K562 (cell line): ENCODE measurements at regions not wholly inside any gene's neighbourhood (a gene's known extent, or its start where the extent isn't known, plus 50 kb on each side); places are given as distances from the start of the nearest gene placed in this dataset.

ENCODE experiments used
- ATAC-seq: fragments of 200-7000 bp; cut with Tn5 transposase; 3 replicates; pipeline ENCODE4 v1.9.1; 2020; ENCODE audit warnings: moderate library complexity
- BruUV-seq: library from RNA; stranded (reverse); fragments of 400-500 nt; replicated peaks from 2 replicates; lab custom pipeline; 2021; lab: Mats Ljungman, UMichigan
- CTCF ChIA-PET: fragments of 300-600 bp; formaldehyde crosslinking; extraction: SDS; loops from one replicate; lab custom pipeline; 2021; ENCODE audit warnings: low intra/inter-chr PET ratio; lab: Yijun Ruan, JAX
- POLR2A ChIA-PET: fragments of 300-600, 350-650 bp; sonication (Branson Sonifier 250); formaldehyde crosslinking; extraction: SDS; loops from one replicate; lab custom pipeline; 2021; ENCODE audit warnings: antibody characterized with exemption, inconsistent platforms; lab: Yijun Ruan, JAX
- DNase-seq, 4 experiments: peaks; one replicate each; pipeline versions ENCODE4 v3.0.0 to v3.0.0-alpha.2; 2011 to 2018; ENCODE audit warnings: low spot score in 3 of 4, mixed read lengths in 3 of 4; ENCODE audit errors: extremely low read depth in 1 of 4
- FAIRE-seq: peaks from 2 replicates; lab custom pipeline; 2011; peaks lifted over from hg19 to GRCh38; lab: Jason Lieb, UNC
- H2AFZ ChIP-seq: 2 replicates; pipeline ENCODE4 v1.6.0; 2011; ENCODE audit warnings: low read depth, low read length, control low read depth, inconsistent platforms
- H3K27ac ChIP-seq: fragments of 200-600 bp; 3 replicates; pipeline ENCODE4 v1.8.0; 2011; ENCODE audit warnings: low read depth, mild to moderate bottlenecking, control low read depth, inconsistent platforms, low read length, moderate library complexity, mixed read lengths; ENCODE audit errors: extremely low read depth
- H3K27me3 ChIP-seq, 2 experiments: fragments of 300-600 bp in 1 of 2; 2 replicates in 1 of 2; 3 replicates in 1 of 2; pipeline versions ENCODE4 v1.6.0 to v1.8.0; 2011; ENCODE audit warnings: inconsistent platforms in 2 of 2, low read length in 2 of 2, mild to moderate bottlenecking in 1 of 2, mixed read lengths in 1 of 2, moderate library complexity in 1 of 2; ENCODE audit not compliant: control insufficient read depth in 2 of 2, insufficient read depth in 2 of 2
- H3K36me3 ChIP-seq: fragments of 300-600 bp; 3 replicates; pipeline ENCODE4 v1.8.0; 2011; ENCODE audit warnings: mild to moderate bottlenecking, low read length, inconsistent platforms; ENCODE audit not compliant: control insufficient read depth, insufficient read depth
- H3K4me1 ChIP-seq, 2 experiments: fragments of 200-600 bp in 1 of 2; replicated peaks in 1 of 2; 2 replicates in 1 of 2; 3 replicates in 1 of 2; pipeline versions ENCODE4 v1.5.1 to v1.8.0; 2011; ENCODE audit warnings: inconsistent platforms in 2 of 2, low read length in 2 of 2, mild to moderate bottlenecking in 1 of 2, mixed read lengths in 1 of 2, moderate library complexity in 1 of 2; ENCODE audit not compliant: control insufficient read depth in 2 of 2, insufficient read depth in 2 of 2
- H3K4me2 ChIP-seq: 2 replicates; pipeline ENCODE4 v1.6.1; 2011; ENCODE audit warnings: low read length, control low read depth, inconsistent platforms, mixed read lengths; ENCODE audit not compliant: insufficient read depth
- H3K4me3 ChIP-seq: fragments of 200-600 bp; sonication (generic), shearing (Covaris generic); 2 replicates; pipeline ENCODE4 v1.5.1; 2016; ENCODE audit warnings: control low read depth, inconsistent platforms
- H3K79me2 ChIP-seq: fragments of 200-600 bp; 3 replicates; pipeline ENCODE4 v1.8.0; 2011; ENCODE audit warnings: low read length, inconsistent platforms; ENCODE audit not compliant: control insufficient read depth, insufficient read depth
- H3K9ac ChIP-seq, 2 experiments: 2 replicates each; pipeline versions ENCODE4 v1.6.0 to v1.6.1; 2011; ENCODE audit warnings: low read depth in 2 of 2, low read length in 2 of 2, control low read depth in 1 of 2, inconsistent platforms in 1 of 2, mild to moderate bottlenecking in 1 of 2, mixed read lengths in 1 of 2; ENCODE audit not compliant: insufficient read depth in 1 of 2
- H3K9me1 ChIP-seq: one replicate; pipeline ENCODE4 v1.6.0; 2011; ENCODE audit warnings: inconsistent platforms, mild to moderate bottlenecking, low read length, moderate library complexity; ENCODE audit not compliant: control insufficient read depth, insufficient read depth
- H3K9me3 ChIP-seq: replicated peaks from 2 replicates; pipeline ENCODE4 v1.5.1; 2011; ENCODE audit warnings: low read depth, low read length, inconsistent platforms; ENCODE audit not compliant: control insufficient read depth, insufficient read depth
- H4K20me1 ChIP-seq: replicated peaks from 2 replicates; pipeline ENCODE4 v1.6.1; 2011; ENCODE audit warnings: low read length, inconsistent platforms, mixed read lengths; ENCODE audit not compliant: control insufficient read depth, insufficient read depth
- CREBBP ChIP-seq: IDR thresholded peaks from one replicate; pipeline ENCODE4 v1.6.1; 2012; ENCODE audit warnings: low read depth, mild to moderate bottlenecking, control low read depth, inconsistent platforms, low read length
- CSDE1 ChIP-seq, 2 experiments: fragments of 450-650 bp; IDR thresholded peaks; 2 replicates each; pipeline ENCODE4 v1.6.1; 2016; ENCODE audit warnings: mild to moderate bottlenecking in 1 of 2
- FOS ChIP-seq: IDR thresholded peaks from 3 replicates; pipeline ENCODE4 v1.6.1; 2011; ENCODE audit not compliant: insufficient read length; ENCODE audit errors: extremely low read depth
- FOXA3 ChIP-seq, 2 experiments: fragments of 450-650 bp in 1 of 2; sonication (generic) in 1 of 2; formaldehyde crosslinking; IDR thresholded peaks in 1 of 2; conservative IDR thresholded peaks in 1 of 2; 2 replicates each; pipeline versions ENCODE4 v1.4.0 to v1.8.0; 2020 to 2022; ENCODE audit warnings: mild to moderate bottlenecking in 2 of 2, missing genetic modification reagents in 1 of 2
- NFIC ChIP-seq: fragments of 450-650 bp; IDR thresholded peaks from 2 replicates; pipeline ENCODE4 v1.6.1; 2017; ENCODE audit warnings: mild to moderate bottlenecking, inconsistent platforms
- NUFIP1 ChIP-seq: fragments of 450-650 bp; IDR thresholded peaks from 2 replicates; pipeline ENCODE4 v1.6.1; 2018; ENCODE audit not compliant: partially characterized antibody
- PHF20 ChIP-seq: fragments of 450-650 bp; IDR thresholded peaks from 2 replicates; pipeline ENCODE4 v1.6.1; 2018; ENCODE audit not compliant: partially characterized antibody
- RCOR1 ChIP-seq, 2 experiments: IDR thresholded peaks; 2 replicates each; pipeline ENCODE4 v1.6.1; 2012; ENCODE audit warnings: low read depth in 2 of 2, low read length in 2 of 2, borderline replicate concordance in 1 of 2, improper control_type of control experiment in 1 of 2
- SOX6 ChIP-seq: fragments of 450-650 bp; IDR thresholded peaks from 2 replicates; pipeline ENCODE4 v1.6.1; 2014; ENCODE audit warnings: mild to moderate bottlenecking
- STAT5A ChIP-seq: IDR thresholded peaks from 2 replicates; pipeline ENCODE4 v1.6.1; 2012; ENCODE audit warnings: low read length, inconsistent platforms, borderline replicate concordance
- U2AF1 ChIP-seq: fragments of 200-400 bp; formaldehyde crosslinking; optimal IDR thresholded peaks from 2 replicates; pipeline ENCODE3; 2017; ENCODE audit warnings: mild to moderate bottlenecking, low read depth, low read length, moderate library complexity
- ZNF408 ChIP-seq: fragments of 250-450 bp; sonication (Bioruptor Pico); IDR thresholded peaks from 2 replicates; pipeline ENCODE4 v1.4.0; 2020; ENCODE audit warnings: low read depth, mild to moderate bottlenecking, moderate library complexity
- WGBS: fragments of 100-300 bp; shearing (Covaris generic); methylation state at CpG from one replicate; pipeline ENCODE4 v1.1.6; 2016; ENCODE audit warnings: low coverage, mixed read lengths; ENCODE audit not compliant: insufficient coverage; ENCODE audit errors: missing lambda C conversion rate; 5-methylcytosine and 5-hydroxymethylcytosine counted together
- in situ Hi-C: fragments of 300-500 bp; cut with MboI; formaldehyde crosslinking; loops from 4 replicates; pipeline ENCODE4 v1.15.0; 2018; ENCODE audit warnings: inconsistent platforms, mixed read lengths
- intact Hi-C: fragments of 100-400 bp; cut with micrococcal nuclease; formaldehyde crosslinking; loops from 2 replicates; pipeline ENCODE4 v1.14.2; 2022
- TF ChIP-seq, protein P1 (sequence below): sonication (generic); formaldehyde crosslinking; IDR thresholded peaks from 2 replicates; pipeline ENCODE4 v1.5.0; 2020; ENCODE audit warnings: missing genetic modification reagents
- TF ChIP-seq, protein P2 (sequence below): fragments of 450-650 bp; IDR thresholded peaks from 2 replicates; pipeline ENCODE4 v1.6.1; 2017; ENCODE audit warnings: antibody characterized with exemption, mild to moderate bottlenecking

DNA sequence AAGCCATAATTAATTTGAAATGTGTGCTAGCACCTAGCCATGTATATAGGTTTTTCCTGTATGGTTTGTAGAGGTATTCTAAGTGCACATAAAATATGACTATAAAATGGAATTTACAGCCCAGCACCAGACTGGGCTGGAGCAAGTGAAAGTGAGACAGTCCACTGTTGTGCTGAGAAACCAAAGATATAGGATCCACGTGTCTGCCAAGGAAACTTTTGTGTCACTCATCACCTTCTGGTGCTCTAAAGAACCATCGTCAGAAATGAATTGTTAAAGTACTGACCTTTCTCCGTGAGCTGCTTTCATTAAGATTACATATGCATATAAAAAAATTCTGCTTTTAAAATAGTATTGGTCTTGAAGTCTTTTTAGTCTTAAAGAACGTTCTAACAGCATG lies 141.0 kb upstream of the ZC3H11B start:
- no peaks in the 10 kb centered on the region for H3K9me1 ChIP-seq

More for the DNA sequence above, 141.0 kb upstream of the ZC3H11B start:
- FAIRE-seq (no peak), ATAC-seq (no peak), DNase-seq (no peak)
- Histone ChIP-seq H3K4me1 (no peaks in the 10 kb centered on the region; a peak in 1 of 5 replicates), H3K27me3 (peaks cover 4 to 9% of the 10 kb centered on the region in 2 experiments), H3K9ac (no peak overlapping the region), H2AFZ (no peak overlapping the region), H3K27ac (no peak overlapping the region), H3K36me3 (no peaks in the 10 kb centered on the region), H3K4me2 (no peak overlapping the region), H3K4me3 (no peak overlapping the region), H3K9me3 (no peaks in the 10 kb centered on the region), H3K79me2 (no peaks in the 10 kb centered on the region), H4K20me1 (no peaks in the 10 kb centered on the region)
- ChIA-PET CTCF (no interaction called here), POLR2A (interaction anchor here (0.5 to 0.6 kb wide), 2 partner anchors 115 to 267 kb away, joined by 3 read pairs; no protein-coding TSS in a partner anchor)
- TF ChIP-seq CSDE1 (IDR thresholded peaks at IDR 0.05) (no peak), NFIC (no peak), RCOR1 (IDR thresholded peaks at IDR 0.05; ENCODE audit: borderline replicate concordance in 1 of 2, low read depth in 2 of 2, low read length in 2 of 2) (no peak), ZNF408 (no peak), PHF20 (no peak), U2AF1 (no peak), SOX6 (no peak), NUFIP1 (no peak), CREBBP (no peak), STAT5A (no peak), FOS (no peak), FOXA3 (CRISPR knock-in tag; conservative IDR thresholded peaks at IDR 0.05 in 1 of 2, IDR thresholded peaks at IDR 0.05 in 1 of 2) (no peak)
- TF ChIP-seq, protein P1, sequence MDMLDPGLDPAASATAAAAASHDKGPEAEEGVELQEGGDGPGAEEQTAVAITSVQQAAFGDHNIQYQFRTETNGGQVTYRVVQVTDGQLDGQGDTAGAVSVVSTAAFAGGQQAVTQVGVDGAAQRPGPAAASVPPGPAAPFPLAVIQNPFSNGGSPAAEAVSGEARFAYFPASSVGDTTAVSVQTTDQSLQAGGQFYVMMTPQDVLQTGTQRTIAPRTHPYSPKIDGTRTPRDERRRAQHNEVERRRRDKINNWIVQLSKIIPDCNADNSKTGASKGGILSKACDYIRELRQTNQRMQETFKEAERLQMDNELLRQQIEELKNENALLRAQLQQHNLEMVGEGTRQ (CRISPR knock-in tag), result no peak
- TF ChIP-seq, protein P2, sequence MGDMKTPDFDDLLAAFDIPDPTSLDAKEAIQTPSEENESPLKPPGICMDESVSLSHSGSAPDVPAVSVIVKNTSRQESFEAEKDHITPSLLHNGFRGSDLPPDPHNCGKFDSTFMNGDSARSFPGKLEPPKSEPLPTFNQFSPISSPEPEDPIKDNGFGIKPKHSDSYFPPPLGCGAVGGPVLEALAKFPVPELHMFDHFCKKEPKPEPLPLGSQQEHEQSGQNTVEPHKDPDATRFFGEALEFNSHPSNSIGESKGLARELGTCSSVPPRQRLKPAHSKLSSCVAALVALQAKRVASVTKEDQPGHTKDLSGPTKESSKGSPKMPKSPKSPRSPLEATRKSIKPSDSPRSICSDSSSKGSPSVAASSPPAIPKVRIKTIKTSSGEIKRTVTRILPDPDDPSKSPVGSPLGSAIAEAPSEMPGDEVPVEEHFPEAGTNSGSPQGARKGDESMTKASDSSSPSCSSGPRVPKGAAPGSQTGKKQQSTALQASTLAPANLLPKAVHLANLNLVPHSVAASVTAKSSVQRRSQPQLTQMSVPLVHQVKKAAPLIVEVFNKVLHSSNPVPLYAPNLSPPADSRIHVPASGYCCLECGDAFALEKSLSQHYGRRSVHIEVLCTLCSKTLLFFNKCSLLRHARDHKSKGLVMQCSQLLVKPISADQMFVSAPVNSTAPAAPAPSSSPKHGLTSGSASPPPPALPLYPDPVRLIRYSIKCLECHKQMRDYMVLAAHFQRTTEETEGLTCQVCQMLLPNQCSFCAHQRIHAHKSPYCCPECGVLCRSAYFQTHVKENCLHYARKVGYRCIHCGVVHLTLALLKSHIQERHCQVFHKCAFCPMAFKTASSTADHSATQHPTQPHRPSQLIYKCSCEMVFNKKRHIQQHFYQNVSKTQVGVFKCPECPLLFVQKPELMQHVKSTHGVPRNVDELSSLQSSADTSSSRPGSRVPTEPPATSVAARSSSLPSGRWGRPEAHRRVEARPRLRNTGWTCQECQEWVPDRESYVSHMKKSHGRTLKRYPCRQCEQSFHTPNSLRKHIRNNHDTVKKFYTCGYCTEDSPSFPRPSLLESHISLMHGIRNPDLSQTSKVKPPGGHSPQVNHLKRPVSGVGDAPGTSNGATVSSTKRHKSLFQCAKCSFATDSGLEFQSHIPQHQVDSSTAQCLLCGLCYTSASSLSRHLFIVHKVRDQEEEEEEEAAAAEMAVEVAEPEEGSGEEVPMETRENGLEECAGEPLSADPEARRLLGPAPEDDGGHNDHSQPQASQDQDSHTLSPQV, result no peak
- 0% methylated on average over 4 of the region's 4 CpGs for WGBS
- in situ Hi-C loops, result no loop called here
- no TSS peak for BruUV-seq
- intact Hi-C loops, result no loop called here
